CD14-positive monocyte (primary cell): ENCODE measurements at regions not wholly inside any gene's neighbourhood (a gene's known extent, or its start where the extent isn't known, plus 50 kb on each side); places are given as distances from the start of the nearest gene placed in this dataset.

Source experiments
- DNase-seq, 3 donors: peaks; one replicate each; pipeline ENCODE4 v3.0.0-alpha.2; 2011 to 2022
- H2AFZ ChIP-seq: 2 replicates; pipeline ENCODE4 v1.6.0; 2012; ENCODE audit warnings: mild to moderate bottlenecking, low read depth, low read length, inconsistent platforms; ENCODE audit not compliant: insufficient read depth, poor library complexity, severe bottlenecking
- H3K27ac ChIP-seq, 2 donors: 1 replicate in 1 of 2; 2 replicates in 1 of 2; pipeline ENCODE4 v1.5.1; 2012 to 2013; ENCODE audit warnings: low read length in 2 of 2, control low read depth in 1 of 2, inconsistent platforms in 1 of 2, low read depth in 1 of 2, mild to moderate bottlenecking in 1 of 2
- H3K27me3 ChIP-seq, 2 donors: one replicate each; pipeline versions ENCODE4 v1.6.0 to v1.6.1; 2011 to 2013; ENCODE audit warnings: low read length in 2 of 2; ENCODE audit not compliant: control insufficient read depth in 2 of 2, insufficient read depth in 2 of 2
- H3K36me3 ChIP-seq, 2 donors: replicated peaks in 1 of 2; 1 replicate in 1 of 2; 2 replicates in 1 of 2; pipeline versions ENCODE4 v1.5.1 to v1.6.1; 2012 to 2013; ENCODE audit warnings: low read length in 2 of 2, control low read depth in 1 of 2, inconsistent platforms in 1 of 2, mild to moderate bottlenecking in 1 of 2; ENCODE audit not compliant: insufficient read depth in 2 of 2, control insufficient read depth in 1 of 2
- H3K4me1 ChIP-seq, 2 donors: 1 replicate in 1 of 2; 2 replicates in 1 of 2; pipeline versions ENCODE4 v1.5.1 to v1.6.1; 2012 to 2013; ENCODE audit warnings: low read length in 2 of 2, control low read depth in 1 of 2, inconsistent platforms in 1 of 2, mild to moderate bottlenecking in 1 of 2, moderate library complexity in 1 of 2; ENCODE audit not compliant: insufficient read depth in 2 of 2, control insufficient read depth in 1 of 2
- H3K4me2 ChIP-seq: replicated peaks from 2 replicates; pipeline ENCODE3; 2012; ENCODE audit warnings: low read length, moderate library complexity, mild to moderate bottlenecking; ENCODE audit not compliant: poor library complexity, severe bottlenecking; ENCODE audit errors: extremely low read depth
- H3K4me3 ChIP-seq, 3 experiments: fragments of 200-600 bp in 1 of 3; sonication (generic) in 1 of 3; replicated peaks in 1 of 3; 1 replicate in 2 of 3; 2 replicates in 1 of 3; pipeline ENCODE4 v1.5.1; 2011 to 2013; ENCODE audit warnings: low read length in 3 of 3, mild to moderate bottlenecking in 3 of 3, control low read depth in 2 of 3, low read depth in 2 of 3, inconsistent platforms in 1 of 3, moderate library complexity in 1 of 3
- H3K79me2 ChIP-seq: 2 replicates; pipeline ENCODE4 v1.6.0; 2012; ENCODE audit warnings: mild to moderate bottlenecking, control low read depth, inconsistent platforms, low read length, moderate library complexity; ENCODE audit not compliant: insufficient read depth
- H3K9ac ChIP-seq: 2 replicates; pipeline ENCODE4 v1.6.0; 2017; ENCODE audit warnings: low read length, mild to moderate bottlenecking; ENCODE audit not compliant: insufficient read depth, poor library complexity, severe bottlenecking
- H3K9me3 ChIP-seq, 2 donors: replicated peaks in 1 of 2; 1 replicate in 1 of 2; 2 replicates in 1 of 2; pipeline versions ENCODE4 v1.5.1 to v1.6.1; 2012 to 2013; ENCODE audit warnings: low read length in 2 of 2, control low read depth in 1 of 2; ENCODE audit not compliant: control insufficient read depth in 1 of 2, insufficient read depth in 1 of 2
- H4K20me1 ChIP-seq: 2 replicates; pipeline ENCODE4 v1.6.0; 2012; ENCODE audit warnings: mild to moderate bottlenecking, low read length, control low read depth, moderate library complexity; ENCODE audit not compliant: insufficient read depth
- H3K27ac Mint-ChIP-seq, 7 donors: one replicate each; pipeline ENCODE4 v1.8.0; 2020; ENCODE audit warnings: mild to moderate bottlenecking in 7 of 7, mixed read lengths in 7 of 7, moderate library complexity in 6 of 7, inconsistent platforms in 2 of 7
- H3K27me3 Mint-ChIP-seq, 3 donors: one replicate each; pipeline ENCODE4 v1.8.0; 2021 to 2022; ENCODE audit warnings: low read depth in 3 of 3, mild to moderate bottlenecking in 3 of 3, mixed read lengths in 3 of 3, moderate library complexity in 3 of 3, inconsistent platforms in 1 of 3
- H3K36me3 Mint-ChIP-seq, 2 donors: one replicate each; pipeline ENCODE4 v1.8.0; 2020; ENCODE audit warnings: mixed read lengths in 2 of 2, inconsistent platforms in 1 of 2, mild to moderate bottlenecking in 1 of 2
- H3K4me1 Mint-ChIP-seq: one replicate; pipeline ENCODE4 v1.8.0; 2020; ENCODE audit warnings: mild to moderate bottlenecking, mixed read lengths
- H3K4me3 Mint-ChIP-seq, 2 donors: one replicate each; pipeline ENCODE4 v1.8.0; 2020; ENCODE audit warnings: mild to moderate bottlenecking in 2 of 2, mixed read lengths in 2 of 2, moderate library complexity in 1 of 2
- H3K9me3 Mint-ChIP-seq, 7 donors: one replicate each; pipeline ENCODE4 v1.8.0; 2020 to 2022; ENCODE audit warnings: mixed read lengths in 7 of 7, mild to moderate bottlenecking in 6 of 7, moderate library complexity in 6 of 7, inconsistent platforms in 2 of 7
- CTCF ChIP-seq: fragments of 200-600 bp; IDR thresholded peaks from one replicate; pipeline ENCODE4 v1.8.0; 2022; ENCODE audit warnings: antibody characterized with exemption, mild to moderate bottlenecking
- WGBS: methylation state at CpG from one replicate; pipeline ENCODE4 v1.1.5; 2013; ENCODE audit warnings: missing lambda C conversion rate; ENCODE audit not compliant: insufficient coverage; 5-methylcytosine and 5-hydroxymethylcytosine counted together
- intact Hi-C, 2 donors: fragments of 100-400 bp; cut with micrococcal nuclease; formaldehyde crosslinking; loops; one replicate each; pipeline versions ENCODE4 v1.15.0 to v1.15.1; 2023

GRCh38 chr6:21931641-21932335, 338.2 kb downstream of the SOX4 start:
- H3K4me3 Mint-ChIP-seq = no peak overlapping the region
- H3K27me3 ChIP-seq = no peaks in the 10 kb centered on the region
- no peak overlapping the region for H2AFZ ChIP-seq
- no peak overlapping the region for H3K4me3 ChIP-seq
- no peaks in the 10 kb centered on the region for H3K4me1 ChIP-seq
- H3K9ac ChIP-seq = no peak overlapping the region
- H3K36me3 ChIP-seq = no peaks in the 10 kb centered on the region
- H3K9me3 Mint-ChIP-seq = peaks cover 0 to 9% (median 4%) of the 10 kb centered on the region in 7 donors
- no peak for DNase-seq
- no peaks in the 10 kb centered on the region for H4K20me1 ChIP-seq
- TF ChIP-seq CTCF = no peak
- no peak overlapping the region for H3K27ac ChIP-seq
- no peaks in the 10 kb centered on the region for H3K36me3 Mint-ChIP-seq
- peaks cover 0 to 6% of the 10 kb centered on the region in 2 donors for H3K9me3 ChIP-seq
- H3K4me2 ChIP-seq = no peak overlapping the region
- H3K27me3 Mint-ChIP-seq = peaks cover 0 to 4% (median 0%) of the 10 kb centered on the region in 3 donors
- H3K27ac Mint-ChIP-seq = no peak overlapping the region
- 85% methylated on average over 3 of the region's 4 CpGs for WGBS
- no peaks in the 10 kb centered on the region for H3K79me2 ChIP-seq
- intact Hi-C loops = no loop called here
- H3K4me1 Mint-ChIP-seq = peaks cover 6% of the 10 kb centered on the region

GRCh38 chr6:21933351-21933750, 339.8 kb downstream of the SOX4 start:
- DNase-seq = no peak
- no peaks in the 10 kb centered on the region for H3K4me1 ChIP-seq
- no peaks in the 10 kb centered on the region for H3K36me3 ChIP-seq
- no peak overlapping the region for H3K27ac Mint-ChIP-seq
- H3K36me3 Mint-ChIP-seq = no peaks in the 10 kb centered on the region
- H3K4me3 ChIP-seq = no peak overlapping the region
- H4K20me1 ChIP-seq = no peaks in the 10 kb centered on the region
- H3K9ac ChIP-seq = no peak overlapping the region
- peaks cover 0 to 6% of the 10 kb centered on the region in 2 donors for H3K9me3 ChIP-seq
- H3K4me2 ChIP-seq = no peak overlapping the region
- H3K9me3 Mint-ChIP-seq = peaks cover 0 to 9% (median 4%) of the 10 kb centered on the region in 7 donors
- no peak overlapping the region for H3K27ac ChIP-seq
- H3K27me3 ChIP-seq = no peaks in the 10 kb centered on the region
- H2AFZ ChIP-seq = no peak overlapping the region
- intact Hi-C loops = no loop called here
- TF ChIP-seq CTCF = no peak
- H3K4me3 Mint-ChIP-seq = no peak overlapping the region
- H3K79me2 ChIP-seq = no peaks in the 10 kb centered on the region
- H3K27me3 Mint-ChIP-seq = peaks cover 0 to 4% (median 0%) of the 10 kb centered on the region in 3 donors
- peaks cover 6% of the 10 kb centered on the region for H3K4me1 Mint-ChIP-seq
